NT2/D1 (cell line): ENCODE measurements at regions not wholly inside any gene's neighbourhood (a gene's known extent, or its start where the extent isn't known, plus 50 kb on each side); places are given as distances from the start of the nearest gene placed in this dataset.

Experiments used
- YY1 ChIP-seq: IDR thresholded peaks from 2 replicates; pipeline ENCODE4 v1.6.1; 2011; ENCODE audit not compliant: insufficient read length, insufficient read depth
- ZNF274 ChIP-seq: IDR thresholded peaks from 2 replicates; pipeline ENCODE4 v1.6.1; 2011; ENCODE audit warnings: mild to moderate bottlenecking, low read depth, low read length

DNA sequence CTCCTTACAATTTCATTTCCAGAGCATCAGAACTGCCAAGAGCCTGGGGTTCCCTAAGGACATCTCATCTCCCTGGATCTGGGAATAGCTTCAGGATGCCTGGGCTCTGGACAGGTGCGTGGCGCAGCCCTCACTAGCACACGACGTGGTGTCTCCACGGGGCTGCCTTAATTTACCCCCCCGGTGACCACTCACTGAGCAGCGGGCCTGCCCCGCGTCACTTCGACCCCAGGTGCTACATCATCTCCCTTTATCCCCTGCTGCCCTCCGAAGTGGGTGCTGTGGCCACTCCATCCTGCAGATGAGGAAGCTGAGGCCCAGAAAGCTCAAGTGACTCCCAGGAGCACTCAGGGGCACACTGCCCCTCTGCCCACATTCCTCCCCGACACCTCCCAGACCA is 177.8 kb upstream of the SFSWAP start:
- TF ChIP-seq ZNF274 (no peak), YY1 (no peak)
